Activated CD4-positive, alpha-beta T cell treated with anti-CD3 and anti-CD28 coated beads, Interleukin-2, amount 50 U/mL, for 4 hours (primary cell): ENCODE measurements at regions not wholly inside any gene's neighbourhood (a gene's known extent, or its start where the extent isn't known, plus 50 kb on each side); places are given as distances from the start of the nearest gene placed in this dataset.
"Not testable (repeated sequence)": the region's sequence is repeated elsewhere in the genome, so short reads cannot be mapped to it uniquely, and the experiment has no call there.

ENCODE experiments used
- DNase-seq, 2 experiments: peaks; one replicate each; pipeline ENCODE4 v3.0.0-alpha.2; 2020

DNA sequence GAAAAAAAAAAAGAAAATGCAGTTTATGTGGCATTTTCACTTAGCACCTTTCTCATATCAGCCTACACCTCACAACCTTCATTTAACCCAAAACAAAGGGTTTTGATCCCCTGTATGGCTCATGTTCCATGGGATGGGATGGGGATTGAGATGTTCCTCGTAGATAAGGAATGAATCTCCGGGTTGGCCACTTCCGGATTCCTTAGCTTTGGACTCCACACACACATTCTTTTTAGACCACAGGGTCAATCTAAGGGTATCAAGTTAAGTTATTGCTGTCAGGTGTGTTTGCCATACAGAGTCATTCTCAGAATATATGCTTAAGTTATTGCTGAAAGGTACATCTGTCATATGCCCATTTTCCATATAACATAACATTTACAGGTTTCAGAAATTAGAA lies 301.4 kb upstream of the TGFBR2 start:
- no peak for DNase-seq

- DNase-seq, result no peak
These were observed 299.5 kb upstream of the TGFBR2 start for GRCh38 chr3:30306896-30307295.

GRCh38 chr3:30307372-30307950 lies 298.9 kb upstream of the TGFBR2 start:
- no peak for DNase-seq

GRCh38 chr3:30308131-30308530 lies 298.3 kb upstream of the TGFBR2 start:
- DNase-seq, result no peak

- no peak for DNase-seq
These were observed 296.1 kb upstream of the TGFBR2 start for GRCh38 chr3:30309961-30310954.

DNA sequence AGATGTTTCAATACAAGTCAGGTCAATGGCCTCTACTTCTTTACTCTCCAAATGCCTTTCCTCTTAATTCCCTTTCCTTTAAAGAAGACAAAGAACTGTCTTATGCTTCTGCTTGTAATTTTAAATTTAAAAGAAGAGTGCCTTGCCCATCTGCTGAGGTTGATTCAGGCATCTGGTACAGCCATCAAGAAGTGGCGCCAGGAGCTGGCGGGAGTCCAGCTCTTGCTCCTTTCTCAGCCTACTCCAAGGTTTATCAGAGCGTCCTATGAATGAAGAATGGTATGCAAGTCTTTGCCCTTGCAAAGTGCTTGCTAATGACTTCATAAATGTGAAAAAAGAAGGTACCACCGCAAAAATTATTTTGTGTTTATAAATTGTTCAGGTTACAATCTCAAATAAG lies 294.6 kb upstream of the TGFBR2 start:
- DNase-seq, result no peak

DNA sequence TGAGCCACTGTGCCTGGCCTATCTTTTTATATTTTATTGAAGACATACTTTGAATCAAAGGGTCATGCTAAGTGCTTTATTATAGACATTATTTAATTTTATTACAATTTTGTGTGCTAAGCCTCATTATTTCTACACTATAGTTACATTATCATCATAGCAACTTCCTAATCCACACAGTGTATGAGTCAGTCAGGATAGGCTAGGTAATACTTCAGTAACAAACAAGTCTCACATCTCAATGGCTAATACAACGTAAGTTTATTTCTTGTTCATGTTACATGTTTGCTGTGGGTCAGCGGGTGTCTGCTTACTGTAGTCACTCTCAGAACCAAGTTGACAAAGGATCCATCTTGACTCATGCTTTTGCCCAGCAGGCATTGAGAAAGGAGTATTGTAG lies 292.6 kb upstream of the TGFBR2 start:
- no peak for DNase-seq

DNA sequence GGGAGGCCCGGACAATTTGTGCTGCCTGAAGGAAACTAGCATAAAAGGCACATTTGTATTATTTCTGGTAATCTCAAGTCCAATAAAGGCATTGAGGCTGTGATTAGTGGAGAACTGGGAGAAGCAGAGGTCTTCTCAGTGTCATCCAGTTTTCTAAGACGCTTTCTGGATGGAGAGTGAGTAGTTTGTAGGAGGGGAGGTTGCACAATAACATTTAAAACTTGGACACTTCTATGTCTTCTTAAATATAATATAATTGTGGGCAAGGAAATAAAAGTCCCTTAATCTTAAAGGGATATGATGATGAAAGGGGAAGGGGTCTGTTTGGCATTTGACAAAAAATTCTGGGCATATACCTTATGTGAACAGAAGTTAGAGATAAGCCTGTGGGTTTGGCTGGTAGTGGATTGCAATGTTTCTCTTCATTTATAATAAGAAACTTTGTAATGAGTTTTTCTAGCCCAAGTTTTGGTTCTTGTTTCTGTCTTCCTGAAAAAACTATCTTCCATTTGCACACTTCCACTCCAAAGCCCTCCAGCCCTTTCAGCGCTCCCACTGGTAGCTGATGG lies 291.6 kb upstream of the TGFBR2 start:
- no peak for DNase-seq

DNA sequence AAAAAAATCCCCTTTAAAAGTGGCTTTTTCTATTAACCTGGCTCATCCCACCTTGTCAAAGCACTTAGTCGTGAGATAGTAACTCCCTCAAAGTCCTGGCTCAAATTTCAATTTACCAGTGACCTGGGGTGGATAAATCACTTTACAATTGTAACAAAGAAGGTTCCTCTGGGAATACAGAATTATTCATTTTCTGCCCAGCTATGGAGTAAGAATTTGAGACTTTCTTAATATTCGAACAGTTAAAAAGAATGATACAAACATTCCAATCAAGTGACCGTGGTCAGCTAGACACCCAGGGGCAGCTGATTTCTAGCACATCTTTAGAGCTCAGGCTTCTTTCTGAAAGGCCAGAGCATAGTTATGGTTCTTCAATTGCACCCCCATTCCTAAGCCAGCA lies 291.0 kb upstream of the TGFBR2 start:
- no peak for DNase-seq

- DNase-seq, result no peak
These were observed 288.8 kb upstream of the TGFBR2 start for GRCh38 chr3:30317561-30317960.

- no peak for DNase-seq
These were observed 288.3 kb upstream of the TGFBR2 start for GRCh38 chr3:30318110-30318509.

- peak; percentile 9 to 19 for DNase-seq
These were observed 286.7 kb upstream of the TGFBR2 start for GRCh38 chr3:30319713-30320112.

DNA sequence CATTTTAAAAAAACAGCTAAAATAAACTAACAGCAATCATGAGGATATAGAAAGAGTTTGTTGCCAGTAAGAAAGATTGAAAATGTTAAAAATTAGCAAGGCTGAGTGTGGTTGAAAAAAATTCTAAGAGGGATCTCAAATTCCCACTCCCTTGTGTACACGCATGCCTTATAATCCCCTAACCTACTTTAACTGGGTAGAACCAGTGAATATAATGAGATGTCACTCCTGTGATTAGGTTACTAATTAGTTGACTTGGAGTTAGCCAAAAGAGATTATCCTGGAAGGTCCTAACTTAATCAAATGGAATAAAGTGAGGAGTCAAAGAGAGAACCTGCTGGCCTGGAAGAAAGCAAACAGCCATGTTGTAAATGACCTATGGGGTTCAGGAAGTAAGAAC lies 286.0 kb upstream of the TGFBR2 start:
- DNase-seq, result no peak

DNA sequence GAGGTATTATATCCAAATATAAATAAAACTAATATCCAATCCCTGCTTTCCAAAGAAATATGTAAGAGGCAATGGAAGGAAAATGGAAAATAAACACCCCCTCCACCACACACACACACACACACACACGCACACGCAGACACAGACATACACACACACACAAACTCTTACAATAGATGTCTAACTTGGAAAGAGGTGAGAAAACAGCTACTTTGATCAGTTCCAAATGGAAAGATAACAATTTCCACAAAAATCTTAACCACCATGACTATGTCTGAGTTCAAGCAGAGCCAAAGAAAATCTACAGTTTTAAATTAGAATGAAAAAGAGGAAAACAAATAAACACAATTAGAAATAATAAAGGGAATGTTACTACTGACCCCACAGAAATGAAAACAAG lies 285.3 kb upstream of the TGFBR2 start:
- DNase-seq, result no peak

GRCh38 chr3:30323649-30324048 lies 282.8 kb upstream of the TGFBR2 start:
- not testable (repeated sequence) for DNase-seq

DNA sequence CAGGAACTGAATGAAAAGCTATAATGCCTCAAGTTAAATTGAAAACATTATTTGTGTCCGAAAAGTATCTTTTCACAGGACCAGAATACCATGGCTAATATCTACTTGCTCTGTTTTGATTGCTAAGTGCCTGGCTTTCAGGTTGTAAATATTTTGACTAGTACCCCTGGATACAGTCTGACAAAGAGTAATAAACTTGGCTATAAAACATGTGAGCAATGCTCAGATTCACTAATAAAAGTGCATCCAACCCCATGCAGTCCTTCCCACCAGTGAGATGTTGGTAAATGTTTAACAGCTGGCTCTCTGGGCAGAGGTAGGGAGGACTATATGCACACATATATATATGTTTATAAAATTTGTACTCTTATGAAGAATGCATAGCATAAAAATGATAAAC lies 281.8 kb upstream of the TGFBR2 start:
- no peak for DNase-seq

- not testable (repeated sequence) for DNase-seq
These were observed 278.4 kb upstream of the TGFBR2 start for GRCh38 chr3:30327976-30328375.

- not testable (repeated sequence) for DNase-seq
These were observed 277.5 kb upstream of the TGFBR2 start for GRCh38 chr3:30328935-30329334.

DNA sequence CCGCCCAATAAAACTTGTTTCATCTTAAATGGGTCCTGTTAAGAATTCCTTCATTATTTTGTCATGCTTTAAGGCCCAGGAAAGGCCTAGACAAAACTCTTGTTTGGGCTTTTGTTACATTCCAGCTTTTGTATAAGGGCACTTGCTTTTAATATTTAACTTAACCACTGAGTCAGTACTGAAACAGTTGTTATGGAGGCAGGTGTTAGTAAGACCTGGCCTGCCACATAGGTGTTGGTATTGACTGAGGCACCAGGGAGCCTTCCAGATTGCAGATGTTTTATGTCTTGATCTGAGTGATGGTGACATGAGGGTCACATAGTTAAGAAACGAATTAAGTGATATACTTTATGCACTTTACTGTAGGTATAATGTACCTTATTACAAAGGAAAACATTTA lies 274.9 kb upstream of the TGFBR2 start:
- no peak for DNase-seq

DNA sequence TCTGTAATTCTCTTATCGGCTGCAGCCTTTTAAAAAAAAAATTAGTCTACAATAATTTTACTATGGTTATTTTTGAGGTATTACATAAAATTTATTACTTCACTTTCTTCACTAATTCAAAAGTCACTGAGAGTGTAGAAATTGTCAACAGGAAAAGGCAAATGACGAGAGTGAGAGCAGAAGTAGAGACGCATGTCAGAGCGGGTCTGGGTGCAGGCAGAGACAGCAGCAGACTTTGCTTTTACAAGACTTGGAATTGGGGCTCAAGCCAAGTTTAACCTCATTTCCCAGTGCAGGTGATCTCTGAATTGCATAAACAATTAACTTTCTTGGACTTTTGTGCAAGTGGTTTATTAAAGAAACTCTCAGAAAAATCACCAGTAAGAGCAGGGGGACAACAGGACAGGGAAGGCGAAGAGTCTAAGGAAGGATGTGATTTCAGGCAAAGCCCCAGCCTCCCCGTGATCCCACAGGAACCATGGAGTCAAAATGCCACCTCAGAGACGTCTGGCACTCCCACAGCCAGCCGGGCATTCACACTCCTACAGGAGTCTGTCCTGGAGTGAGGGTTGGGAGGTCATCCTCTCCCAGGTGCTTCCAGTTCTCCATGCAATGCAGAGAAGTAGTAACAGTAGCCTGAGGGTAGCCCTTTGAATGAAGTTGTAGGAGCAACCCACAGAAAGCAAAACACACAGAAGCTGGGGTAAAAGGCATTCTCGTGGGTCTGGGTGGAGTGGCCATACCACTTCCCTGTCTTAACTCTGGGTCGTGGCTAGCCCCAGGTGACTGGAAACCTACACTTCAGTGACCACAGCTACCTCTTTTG lies 274.0 kb upstream of the TGFBR2 start:
- DNase-seq, result no peak

GRCh38 chr3:30333143-30333542 lies 273.3 kb upstream of the TGFBR2 start:
- DNase-seq, result no peak

GRCh38 chr3:30333903-30334302 lies 272.5 kb upstream of the TGFBR2 start:
- no peak for DNase-seq

DNA sequence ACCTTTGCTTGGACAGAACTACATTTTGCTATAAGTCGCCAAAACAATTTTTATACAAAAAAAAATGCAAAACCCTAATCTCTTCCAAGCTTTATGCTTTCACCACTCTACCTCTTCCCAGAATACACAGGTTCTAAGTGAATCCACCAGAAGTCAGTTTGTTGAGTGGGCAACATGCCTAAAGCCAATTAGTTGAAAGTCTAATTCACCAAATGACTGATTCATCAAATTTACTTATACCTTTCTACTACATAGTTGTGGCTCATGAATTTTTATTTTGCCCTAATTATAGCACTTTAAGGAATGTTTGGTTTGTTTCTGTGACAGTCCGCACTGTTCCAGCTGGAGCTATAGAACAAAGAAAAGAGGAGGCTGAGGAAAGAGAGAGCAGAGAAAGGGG lies 265.9 kb upstream of the TGFBR2 start:
- DNase-seq, result no peak
